GM19351 (cell line): ENCODE measurements at regions not wholly inside any gene's neighbourhood (a gene's known extent, or its start where the extent isn't known, plus 50 kb on each side); places are given as distances from the start of the nearest gene placed in this dataset.
"Not testable (repeated sequence)": the region's sequence is repeated elsewhere in the genome, so short reads cannot be mapped to it uniquely, and the experiment has no call there.

ENCODE experiments used
- ATAC-seq: cut with Tn5 transposase; IDR thresholded peaks from one replicate; pipeline ENCODE4 v1.9.1; 2021; ENCODE audit warnings: mild to moderate bottlenecking, moderate library complexity; ENCODE audit not compliant: unreplicated experiment

- no peak for ATAC-seq
Observed at GRCh38 chr2:138881126-138881525, 100.9 kb upstream of the NXPH2 start.

DNA sequence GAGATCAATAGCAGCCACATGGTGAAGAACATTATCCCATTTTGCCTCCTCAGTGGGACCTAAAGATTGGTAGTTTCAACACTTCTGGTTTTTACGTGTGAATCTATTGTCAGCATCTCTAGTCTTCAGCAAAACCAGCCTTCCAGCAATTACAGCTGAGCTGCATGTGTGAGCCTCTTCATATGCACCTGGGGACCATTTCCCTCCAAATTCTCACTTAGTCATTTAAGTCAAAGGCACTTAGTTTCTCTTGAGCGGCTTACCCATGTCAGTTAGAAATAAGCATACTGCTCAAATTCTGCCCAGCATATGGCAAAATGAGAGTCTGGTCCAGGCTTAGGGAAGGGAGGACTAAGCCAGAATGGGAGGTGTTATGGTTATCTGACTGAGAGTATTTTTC is 99.7 kb upstream of the NXPH2 start:
- ATAC-seq, result no peak

- ATAC-seq, result no peak
Observed at GRCh38 chr2:138877421-138877820, 97.2 kb upstream of the NXPH2 start.

DNA sequence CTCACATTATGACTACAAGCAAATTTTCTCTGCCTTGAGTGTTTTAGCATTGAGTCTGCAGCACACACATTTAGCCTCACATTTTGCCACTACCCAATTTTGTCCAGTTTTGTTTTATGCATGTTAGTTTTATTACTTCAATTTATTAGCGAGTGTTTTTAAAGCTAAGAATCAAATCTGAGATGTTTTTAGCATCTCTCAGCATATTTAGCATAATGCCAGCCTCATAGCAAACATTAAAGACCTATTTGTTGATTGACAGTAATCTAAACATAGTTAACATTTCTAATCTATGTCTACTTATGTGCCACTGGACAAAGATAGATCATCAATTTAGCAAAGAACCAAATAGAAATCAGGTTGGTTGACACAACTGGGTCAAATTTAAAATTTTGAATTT is 94.1 kb upstream of the NXPH2 start:
- no peak for ATAC-seq

DNA sequence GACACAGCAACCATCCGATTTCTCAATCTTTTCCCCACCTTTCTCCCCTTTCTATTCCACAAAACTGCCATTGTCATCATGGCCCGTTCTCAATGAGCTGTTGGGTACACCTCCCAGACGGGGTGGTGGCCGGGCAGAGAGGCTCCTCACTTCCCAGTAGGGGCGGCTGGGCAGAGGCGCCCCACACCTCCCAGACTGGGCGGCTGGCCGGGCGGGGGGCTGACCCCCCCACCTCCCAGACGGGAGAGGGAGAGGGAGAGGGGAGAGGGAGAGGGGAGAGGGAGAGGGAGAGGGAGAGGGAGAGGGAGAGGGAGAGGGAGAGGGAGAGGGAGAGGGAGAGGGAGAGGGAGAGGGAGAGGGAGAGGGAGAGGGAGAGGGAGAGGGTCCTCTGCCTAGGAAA is 91.9 kb upstream of the NXPH2 start:
- not testable (repeated sequence) for ATAC-seq

- no peak for ATAC-seq
Observed at GRCh38 chr2:138871312-138871711, 91.1 kb upstream of the NXPH2 start.

- no peak for ATAC-seq
Observed at GRCh38 chr2:138867341-138867740, 87.2 kb upstream of the NXPH2 start.

DNA sequence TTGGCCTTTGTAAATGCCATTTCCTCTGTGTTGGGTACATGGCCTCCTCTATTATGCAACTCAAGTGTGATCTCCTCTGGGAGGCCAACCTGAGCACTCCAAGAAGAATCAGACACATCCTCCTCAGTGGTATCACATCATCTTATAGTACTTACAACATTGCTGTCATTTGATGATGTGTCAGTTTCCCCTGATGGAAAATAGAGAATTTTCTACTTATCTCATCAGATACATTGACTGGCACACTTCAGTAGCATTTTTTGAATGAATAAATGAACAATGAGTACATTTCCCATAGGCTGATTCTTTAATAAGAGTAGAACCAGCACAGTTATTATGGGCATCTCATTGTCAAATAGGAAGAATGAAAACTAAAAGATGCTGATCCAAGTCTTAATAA is 86.6 kb upstream of the NXPH2 start:
- ATAC-seq, result no peak

GRCh38 chr2:138853761-138854160 is 73.6 kb upstream of the NXPH2 start:
- ATAC-seq, result no peak

GRCh38 chr2:138853296-138853695 is 73.1 kb upstream of the NXPH2 start:
- ATAC-seq, result no peak

DNA sequence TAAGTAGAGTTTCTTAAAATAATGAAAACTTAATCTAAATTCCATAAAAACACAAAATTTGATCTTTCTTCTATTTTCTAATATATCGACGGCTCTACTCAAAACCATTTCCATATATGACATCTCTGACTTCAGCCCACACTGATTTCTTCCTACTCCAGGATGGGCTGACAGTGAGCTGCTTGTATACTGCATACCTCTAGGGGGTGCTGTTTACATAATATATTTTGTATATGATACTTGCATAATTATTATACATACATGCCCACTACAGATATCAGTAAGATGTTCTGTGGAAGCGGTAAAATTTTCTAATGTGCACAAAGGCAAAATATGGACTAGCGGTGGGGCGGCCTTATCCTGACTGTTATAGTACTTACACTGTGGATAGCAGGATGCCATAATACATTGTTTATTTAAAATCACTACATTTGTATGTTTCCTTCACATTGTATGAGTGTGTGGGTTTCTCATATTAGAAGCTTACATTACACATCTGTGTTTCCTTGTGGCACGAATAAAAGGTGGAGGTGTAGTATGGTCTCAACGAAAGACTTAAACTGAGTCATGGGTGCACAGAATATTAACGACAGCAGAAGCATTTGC is 66.1 kb upstream of the NXPH2 start:
- peak; percentile 97 for ATAC-seq

- no peak for ATAC-seq
Observed at GRCh38 chr2:138842341-138842740, 62.2 kb upstream of the NXPH2 start.

- no peak for ATAC-seq
Observed at GRCh38 chr2:138841459-138841858, 61.3 kb upstream of the NXPH2 start.

DNA sequence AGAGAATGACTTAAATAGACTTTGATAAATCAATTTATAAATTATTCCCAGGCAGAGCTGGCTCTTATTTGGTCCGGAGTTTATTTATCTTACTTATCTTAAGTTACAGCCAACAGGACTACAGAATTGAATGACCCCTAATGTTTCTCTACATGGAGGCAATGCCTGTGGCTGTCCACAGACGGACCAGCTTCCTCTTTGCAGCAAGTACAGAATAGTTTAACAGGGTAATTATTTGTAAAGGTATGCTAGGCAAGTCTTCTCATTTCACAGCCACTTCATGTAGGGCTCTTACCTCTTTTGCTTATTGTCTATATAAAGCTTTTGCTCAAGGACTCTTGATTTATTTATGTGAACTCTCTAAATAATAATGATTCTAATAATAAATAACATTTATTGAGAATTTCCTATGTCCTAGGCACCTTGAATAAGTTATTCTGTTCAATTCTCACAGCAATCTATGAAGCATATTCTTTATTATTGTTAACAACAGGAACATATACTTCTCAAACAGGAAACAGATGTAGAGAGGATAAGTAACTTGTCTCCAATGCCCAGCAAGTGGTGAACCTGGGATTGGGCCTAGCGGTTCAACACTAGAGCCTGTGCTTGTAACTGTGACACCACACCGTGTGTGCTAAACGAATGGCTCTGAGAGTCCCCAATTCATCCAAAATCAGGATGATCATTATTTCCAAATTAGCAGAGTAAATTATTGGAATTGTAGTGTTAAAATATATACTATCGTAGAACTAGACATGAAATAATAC is 58.8 kb upstream of the NXPH2 start:
- no peak for ATAC-seq

DNA sequence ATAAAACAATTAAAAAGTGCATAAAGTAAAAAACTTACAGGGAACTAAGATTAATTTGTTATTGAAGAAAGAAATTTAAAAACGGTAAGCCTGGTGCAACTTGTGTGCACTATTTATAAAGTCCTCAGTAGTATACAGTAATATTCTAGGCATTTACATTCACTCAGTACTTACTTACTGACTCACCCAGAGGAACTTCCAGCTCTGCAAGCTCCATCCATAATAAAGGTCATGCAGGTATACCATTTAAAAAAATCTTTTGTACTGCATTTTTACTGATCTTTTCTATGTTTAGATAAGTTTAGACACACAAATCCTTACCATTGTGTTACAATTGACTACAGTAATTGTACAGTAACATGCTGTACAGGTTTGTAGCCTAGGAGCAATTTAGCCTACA is 51.5 kb upstream of the NXPH2 start:
- no peak for ATAC-seq

GRCh38 chr2:138831154-138831553 is 51.0 kb upstream of the NXPH2 start:
- ATAC-seq, result no peak

DNA sequence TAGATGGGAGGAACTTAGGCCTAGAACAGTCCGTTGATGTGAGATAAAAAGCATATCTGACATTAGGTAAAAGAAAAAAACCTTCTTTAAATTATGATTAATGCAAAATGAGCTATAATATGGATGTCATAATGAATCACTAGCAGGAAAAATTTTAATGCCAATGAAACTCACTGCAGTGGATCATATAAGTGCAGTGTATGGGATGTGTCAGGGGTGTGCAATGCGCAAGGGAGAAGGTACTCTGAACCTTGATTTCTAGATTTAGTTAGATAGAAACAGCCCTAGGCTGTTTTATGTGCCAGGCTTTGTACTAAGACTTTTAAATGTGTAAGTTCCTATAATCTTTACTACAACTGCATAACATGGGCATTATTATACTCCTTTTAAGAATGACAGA is 50.4 kb upstream of the NXPH2 start:
- ATAC-seq, result no peak
